Prostate gland (tissue), 2 donors: ENCODE measurements at regions not wholly inside any gene's neighbourhood (a gene's known extent, or its start where the extent isn't known, plus 50 kb on each side); places are given as distances from the start of the nearest gene placed in this dataset.

Experiments used
- DNase-seq: peaks from one replicate; pipeline ENCODE4 v3.0.0-alpha.2; 2019; ENCODE audit warnings: low spot score
- H3K27ac ChIP-seq, 2 donors: fragments of 200-600 bp; sonication (generic); 2 replicates each; pipeline ENCODE4 v1.5.1; 2017 to 2019
- H3K27me3 ChIP-seq: fragments of 200-600 bp; sonication (generic); replicated peaks from 2 replicates; pipeline ENCODE4 v1.5.1; 2019; ENCODE audit not compliant: insufficient read depth
- H3K36me3 ChIP-seq, 2 donors: fragments of 200-600 bp; sonication (generic); 1 replicate in 1 of 2; 2 replicates in 1 of 2; pipeline versions ENCODE4 v1.5.1 to v1.8.1; 2017 to 2019
- H3K4me1 ChIP-seq: fragments of 200-600 bp; sonication (generic); replicated peaks from 2 replicates; pipeline ENCODE4 v1.5.1; 2019
- H3K4me3 ChIP-seq, 2 donors: fragments of 200-600 bp; sonication (generic); 2 replicates each; pipeline ENCODE4 v1.5.1; 2017 to 2019
- H3K9me3 ChIP-seq: fragments of 200-600 bp; sonication (generic); 2 replicates; pipeline ENCODE4 v1.5.1; 2017
- POLR2A ChIP-seq: fragments of 450-650 bp; IDR thresholded peaks from one replicate; pipeline ENCODE4 v1.6.1; 2016; ENCODE audit warnings: antibody characterized with exemption, mild to moderate bottlenecking
- POLR2AphosphoS5 ChIP-seq: sonication (generic); formaldehyde crosslinking; IDR thresholded peaks from one replicate; pipeline ENCODE4 v1.6.1; 2017; ENCODE audit warnings: antibody characterized with exemption
- WGBS: methylation state at CpG from one replicate; pipeline ENCODE4 v1.1.5; 2018; 5-methylcytosine and 5-hydroxymethylcytosine counted together
- intact Hi-C: fragments of 100-400 bp; cut with DNase I; formaldehyde crosslinking; loops from one replicate; pipeline ENCODE4 v1.14.2; 2022
- TF ChIP-seq, protein P1 (sequence below), 4 experiments: fragments of 200-600 bp in 2 of 4; fragments of 450-650 bp in 2 of 4; sonication (generic) in 2 of 4; IDR thresholded peaks; 1 replicate in 3 of 4; 2 replicates in 1 of 4; pipeline ENCODE4 v1.5.1; 2016 to 2019; ENCODE audit warnings: antibody characterized with exemption in 4 of 4, mild to moderate bottlenecking in 2 of 4, moderate library complexity in 2 of 4

DNA sequence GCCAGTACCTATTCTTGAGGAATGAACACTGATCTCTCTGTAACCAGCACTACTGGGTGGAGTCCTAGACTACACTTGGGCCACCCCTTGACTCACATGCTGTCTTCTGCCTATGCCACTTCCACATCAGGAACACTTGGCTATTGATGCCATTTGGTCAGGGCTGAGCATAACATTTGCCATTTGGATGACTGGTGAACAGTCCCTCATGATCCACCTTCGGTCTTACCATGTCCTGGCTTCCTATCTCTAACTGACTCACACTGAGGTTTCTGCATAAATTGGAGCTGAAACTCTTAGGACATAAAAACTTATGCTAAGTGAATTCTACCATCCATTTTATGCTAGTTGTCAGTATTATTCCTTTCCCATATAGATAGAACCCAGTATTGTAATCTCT, 91.7 kb upstream of the PELI2 start:
- 46% methylated on average over 1 of the region's 1 CpG for WGBS
- Histone ChIP-seq H3K4me1 (no peaks in the 10 kb centered on the region), H3K4me3 (no peak overlapping the region), H3K9me3 (no peaks in the 10 kb centered on the region), H3K36me3 (no peaks in the 10 kb centered on the region), H3K27me3 (no peaks in the 10 kb centered on the region), H3K27ac (no peak overlapping the region)
- DNase-seq: no peak
- intact Hi-C loops: no loop called here
- no peak for TF ChIP-seq POLR2AphosphoS5
- no peak for TF ChIP-seq POLR2A
- TF ChIP-seq, protein P1, sequence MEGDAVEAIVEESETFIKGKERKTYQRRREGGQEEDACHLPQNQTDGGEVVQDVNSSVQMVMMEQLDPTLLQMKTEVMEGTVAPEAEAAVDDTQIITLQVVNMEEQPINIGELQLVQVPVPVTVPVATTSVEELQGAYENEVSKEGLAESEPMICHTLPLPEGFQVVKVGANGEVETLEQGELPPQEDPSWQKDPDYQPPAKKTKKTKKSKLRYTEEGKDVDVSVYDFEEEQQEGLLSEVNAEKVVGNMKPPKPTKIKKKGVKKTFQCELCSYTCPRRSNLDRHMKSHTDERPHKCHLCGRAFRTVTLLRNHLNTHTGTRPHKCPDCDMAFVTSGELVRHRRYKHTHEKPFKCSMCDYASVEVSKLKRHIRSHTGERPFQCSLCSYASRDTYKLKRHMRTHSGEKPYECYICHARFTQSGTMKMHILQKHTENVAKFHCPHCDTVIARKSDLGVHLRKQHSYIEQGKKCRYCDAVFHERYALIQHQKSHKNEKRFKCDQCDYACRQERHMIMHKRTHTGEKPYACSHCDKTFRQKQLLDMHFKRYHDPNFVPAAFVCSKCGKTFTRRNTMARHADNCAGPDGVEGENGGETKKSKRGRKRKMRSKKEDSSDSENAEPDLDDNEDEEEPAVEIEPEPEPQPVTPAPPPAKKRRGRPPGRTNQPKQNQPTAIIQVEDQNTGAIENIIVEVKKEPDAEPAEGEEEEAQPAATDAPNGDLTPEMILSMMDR (IDR thresholded peaks at IDR 0.05): no peak

DNA sequence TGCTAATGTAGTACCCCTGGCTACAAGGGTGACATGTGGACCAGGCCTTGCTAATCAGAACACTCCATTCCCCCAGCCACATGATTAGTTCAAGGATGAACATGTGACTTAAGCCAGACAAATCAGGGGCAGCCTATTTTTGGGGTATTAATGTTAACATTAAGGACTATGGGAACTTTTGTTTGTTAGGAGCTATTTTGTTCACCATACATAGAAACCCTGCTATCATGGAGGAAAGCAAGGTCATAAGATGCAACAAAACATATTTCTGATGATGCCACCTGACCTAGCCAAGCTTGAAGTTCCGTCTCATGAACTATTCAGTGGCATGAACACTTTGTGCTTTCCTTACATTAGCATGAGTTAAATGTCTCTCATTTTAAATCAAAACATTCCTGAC, 90.8 kb upstream of the PELI2 start:
- H3K9me3 ChIP-seq: no peaks in the 10 kb centered on the region
- no peak overlapping the region for H3K27ac ChIP-seq
- WGBS: 94% methylated on average over 1 of the region's 1 CpG
- no peaks in the 10 kb centered on the region for H3K4me1 ChIP-seq
- TF ChIP-seq POLR2A (no peak), POLR2AphosphoS5 (no peak)
- TF ChIP-seq, protein P1 (IDR thresholded peaks at IDR 0.05): no peak
- no peak for DNase-seq
- H3K4me3 ChIP-seq: no peak overlapping the region
- no peaks in the 10 kb centered on the region for H3K27me3 ChIP-seq
- no peaks in the 10 kb centered on the region for H3K36me3 ChIP-seq
- intact Hi-C loops: no loop called here

DNA sequence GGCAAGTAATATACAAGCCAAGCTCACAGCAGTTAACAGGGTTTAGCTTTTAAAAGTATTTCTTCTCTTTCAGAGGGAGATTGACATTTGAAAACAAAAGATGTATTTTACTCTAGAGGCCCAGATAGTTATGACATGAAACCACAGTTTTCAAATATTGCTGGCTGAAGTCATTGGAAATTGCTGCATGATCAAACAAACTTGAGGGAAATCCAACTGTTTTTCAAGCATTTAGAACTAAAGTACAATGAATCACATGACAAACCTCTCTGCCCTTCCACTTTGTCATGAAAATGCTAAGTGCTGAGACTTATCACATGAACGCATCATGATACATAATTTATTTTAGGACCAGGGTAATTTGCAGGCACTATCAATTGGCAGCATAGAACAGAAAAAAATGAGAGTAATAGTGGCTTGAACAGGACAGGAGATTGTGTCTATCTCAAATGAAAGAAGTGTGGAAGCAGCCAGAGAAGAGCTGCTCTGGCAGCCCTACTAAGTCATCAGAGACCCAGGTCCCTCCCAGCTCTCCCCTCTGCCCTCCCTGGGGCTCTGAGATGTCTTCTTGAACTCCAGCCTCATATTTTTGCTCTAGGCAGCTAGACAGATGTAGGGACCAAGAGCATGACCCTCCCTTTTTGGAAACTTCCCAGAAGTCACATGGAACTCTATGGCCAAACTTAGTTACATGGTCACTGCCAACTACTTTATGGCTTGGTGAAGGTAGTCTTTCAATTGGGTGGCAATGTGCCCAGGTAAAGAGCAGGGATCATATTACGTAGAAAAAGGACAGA, 90.1 kb upstream of the PELI2 start:
- intact Hi-C loops: no loop called here

DNA sequence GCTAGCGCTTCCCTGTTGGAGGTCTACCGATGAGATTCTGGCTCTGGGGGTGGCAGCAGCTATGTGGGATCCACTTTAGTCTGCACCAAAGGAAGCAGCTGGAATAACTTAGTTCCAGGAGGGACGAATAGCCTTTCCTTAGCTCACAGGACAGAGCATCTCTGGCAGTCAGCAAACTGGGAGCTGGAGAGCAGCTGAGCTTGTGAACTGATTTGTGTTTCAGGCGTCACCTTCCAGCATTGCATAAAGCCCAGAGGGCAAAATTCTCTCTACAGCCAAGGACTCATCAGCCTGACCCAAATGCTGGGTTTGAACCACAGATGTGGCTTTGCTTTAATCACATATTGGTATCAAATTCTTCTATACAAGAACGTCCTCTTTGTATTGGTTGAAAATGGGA, 81.9 kb upstream of the PELI2 start:
- WGBS: 77% methylated on average over 5 of the region's 5 CpGs
- intact Hi-C loops: no loop called here
- H3K36me3 ChIP-seq: no peaks in the 10 kb centered on the region

More for the DNA sequence above, 90.1 kb upstream of the PELI2 start:
- 42% methylated on average over 2 of the region's 2 CpGs for whole genome bisulfite sequencing
- H3K9me3 ChIP-seq: no peaks in the 10 kb centered on the region
- no peaks in the 10 kb centered on the region for H3K4me1 ChIP-seq
- peak; percentile 10 for DNase-seq
- peak overlapping the region; percentile 5 to 14 for H3K27ac ChIP-seq
- TF ChIP-seq POLR2A (no peak), POLR2AphosphoS5 (peak; percentile 19)
- TF ChIP-seq, protein P1 (IDR thresholded peaks at IDR 0.05): no peak
- no peaks in the 10 kb centered on the region for H3K27me3 ChIP-seq
- H3K4me3 ChIP-seq: no peak overlapping the region
- no peaks in the 10 kb centered on the region for H3K36me3 ChIP-seq

More for the DNA sequence above, 81.9 kb upstream of the PELI2 start:
- Histone ChIP-seq H3K4me1 (no peaks in the 10 kb centered on the region), H3K4me3 (no peak overlapping the region), H3K27ac (no peak overlapping the region), H3K9me3 (no peaks in the 10 kb centered on the region), H3K27me3 (no peaks in the 10 kb centered on the region)
- TF ChIP-seq, protein P1 (IDR thresholded peaks at IDR 0.05): no peak
- TF ChIP-seq POLR2AphosphoS5: no peak
- TF ChIP-seq POLR2A: no peak
- no peak for DNase-seq
